GM19193 (cell line): ENCODE measurements at regions not wholly inside any gene's neighbourhood (a gene's known extent, or its start where the extent isn't known, plus 50 kb on each side); places are given as distances from the start of the nearest gene placed in this dataset.

ENCODE experiments used
- POLR2A ChIP-seq: IDR thresholded peaks from 4 replicates; pipeline ENCODE4 v1.6.1; 2011; ENCODE audit not compliant: insufficient read depth, insufficient read length; ENCODE audit errors: extremely low read depth

GRCh38 chr2:57509189-57509588 lies 537.4 kb upstream of the VRK2 start:
- TF ChIP-seq POLR2A, result no peak

DNA sequence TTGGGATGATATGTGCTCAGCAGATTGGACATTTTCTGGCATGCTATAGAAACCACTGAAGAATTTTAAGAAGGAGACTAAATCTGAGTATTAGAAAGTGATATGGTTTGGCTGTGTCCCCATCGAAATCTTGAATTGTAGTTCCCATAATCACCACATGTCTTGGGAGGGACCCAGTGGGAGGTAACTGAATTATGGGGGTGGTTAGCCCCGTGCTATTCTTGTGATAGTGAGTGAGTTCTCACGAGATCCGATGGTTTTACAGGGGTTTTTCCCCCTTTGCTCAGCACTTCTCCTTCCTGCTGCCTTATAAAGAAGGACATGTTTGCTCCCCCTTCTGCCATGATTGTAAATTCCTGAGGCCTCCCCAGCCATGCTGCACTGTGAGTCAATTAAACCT lies 535.9 kb upstream of the VRK2 start:
- no peak for TF ChIP-seq POLR2A

DNA sequence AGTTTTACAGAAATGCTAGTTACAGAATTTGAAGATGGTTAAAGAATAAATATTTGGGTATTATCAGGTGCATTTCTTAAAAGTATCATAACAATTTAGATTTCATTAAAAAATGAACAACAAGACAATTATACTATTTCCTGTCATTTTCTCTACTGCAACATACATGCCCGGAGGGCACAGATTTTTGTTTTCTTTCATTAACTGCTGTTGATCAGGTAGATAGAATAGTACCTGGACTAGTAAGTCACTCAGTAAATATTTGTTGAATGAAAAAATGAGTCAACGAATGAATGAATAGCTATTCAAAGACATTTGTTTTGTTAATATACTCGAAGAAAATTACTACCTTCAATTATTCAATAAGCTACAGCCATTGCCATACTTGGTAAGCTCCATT lies 531.2 kb upstream of the VRK2 start:
- TF ChIP-seq POLR2A, result no peak

DNA sequence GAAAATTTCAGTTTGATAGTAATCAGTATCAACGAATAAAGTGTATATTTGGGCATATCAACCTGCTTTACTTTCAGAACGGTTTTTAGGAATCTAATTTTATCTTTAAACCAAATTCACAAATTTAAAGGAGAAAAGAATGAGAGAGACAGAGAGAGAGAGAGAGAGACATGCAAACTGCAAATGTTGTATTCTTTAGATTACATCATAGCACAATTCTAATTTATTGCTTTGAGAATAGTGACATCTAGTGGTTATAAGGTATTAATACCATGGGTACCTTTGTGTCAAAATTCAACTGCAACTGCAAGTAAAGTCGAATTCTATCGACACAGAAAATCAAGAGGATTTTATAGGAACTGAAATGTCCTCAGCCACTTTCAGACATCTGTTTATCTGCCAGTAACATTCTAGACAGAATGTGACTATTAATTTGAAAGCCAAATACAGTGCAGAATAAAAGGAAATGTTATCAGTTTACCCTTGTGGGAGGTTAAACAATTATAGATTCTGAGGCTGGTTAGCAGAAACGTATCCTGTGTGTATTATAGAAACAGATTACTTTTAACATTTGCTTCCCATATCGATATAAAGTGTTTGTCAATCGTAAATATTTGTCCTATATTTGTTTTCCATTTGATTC lies 529.8 kb upstream of the VRK2 start:
- no peak for TF ChIP-seq POLR2A

- no peak for TF ChIP-seq POLR2A
These were observed 523.3 kb upstream of the VRK2 start for GRCh38 chr2:57523304-57523703.

DNA sequence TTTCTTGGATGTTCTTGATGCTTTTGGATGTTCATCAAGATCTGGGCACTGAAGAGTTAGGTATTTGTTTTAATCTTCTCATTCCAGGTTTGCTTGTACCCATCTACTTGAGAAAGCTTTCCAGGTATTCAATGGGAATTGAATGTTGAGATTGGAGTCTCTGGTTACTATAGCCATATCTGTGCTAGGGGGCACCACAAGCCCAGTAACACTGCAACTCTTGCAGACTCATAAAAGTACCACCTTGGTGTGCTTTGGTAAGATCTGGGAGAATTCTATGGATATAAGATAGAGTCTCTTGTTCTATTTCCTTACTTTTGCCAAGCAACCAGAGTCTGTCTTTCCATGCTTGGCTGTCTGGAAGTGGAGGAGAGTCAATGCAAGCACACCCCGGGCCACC lies 518.9 kb upstream of the VRK2 start:
- no peak for TF ChIP-seq POLR2A

DNA sequence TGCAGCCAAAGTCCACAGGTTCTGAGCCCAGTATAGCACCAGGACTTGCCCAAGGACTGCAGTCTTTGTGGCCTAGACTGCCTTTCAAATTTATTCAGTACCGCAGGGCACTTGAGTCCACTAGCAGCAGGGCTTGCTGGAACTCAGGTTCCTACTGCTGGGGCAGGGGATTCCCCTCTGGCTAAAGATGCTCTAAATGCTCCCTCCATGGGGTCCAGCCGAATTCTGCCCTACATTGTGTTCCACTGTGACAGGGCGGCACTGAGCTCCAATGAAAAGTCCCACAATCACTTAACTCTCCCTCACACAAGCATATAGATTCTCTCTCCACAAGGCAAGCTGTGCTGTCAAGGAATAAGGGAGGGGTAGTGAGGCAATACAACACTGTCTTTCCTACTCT lies 518.1 kb upstream of the VRK2 start:
- TF ChIP-seq POLR2A, result no peak

- TF ChIP-seq POLR2A, result no peak
These were observed 512.2 kb upstream of the VRK2 start for GRCh38 chr2:57534358-57534757.

GRCh38 chr2:57536535-57537231 lies 509.9 kb upstream of the VRK2 start:
- no peak for TF ChIP-seq POLR2A

DNA sequence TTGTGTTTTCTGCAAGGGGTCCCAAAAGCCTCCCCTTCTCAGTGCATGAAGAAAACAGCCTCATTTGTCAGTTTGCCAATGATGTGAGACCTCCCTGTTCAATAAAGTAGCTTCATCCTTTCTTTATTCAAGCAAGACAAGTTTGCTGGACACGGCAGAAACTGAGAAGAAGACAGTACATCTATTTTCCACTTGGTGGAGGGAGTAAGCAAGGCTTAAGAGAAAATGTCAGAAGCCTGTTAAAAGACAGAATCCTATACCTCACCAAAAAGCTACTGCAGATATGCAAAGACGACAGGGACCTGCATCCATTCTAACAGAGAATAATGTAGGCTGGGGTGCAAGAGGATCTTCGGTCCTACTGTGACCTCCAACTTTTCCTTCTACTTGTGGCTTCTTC lies 506.8 kb upstream of the VRK2 start:
- TF ChIP-seq POLR2A, result no peak

GRCh38 chr2:57542081-57542480 lies 504.5 kb upstream of the VRK2 start:
- TF ChIP-seq POLR2A, result no peak

DNA sequence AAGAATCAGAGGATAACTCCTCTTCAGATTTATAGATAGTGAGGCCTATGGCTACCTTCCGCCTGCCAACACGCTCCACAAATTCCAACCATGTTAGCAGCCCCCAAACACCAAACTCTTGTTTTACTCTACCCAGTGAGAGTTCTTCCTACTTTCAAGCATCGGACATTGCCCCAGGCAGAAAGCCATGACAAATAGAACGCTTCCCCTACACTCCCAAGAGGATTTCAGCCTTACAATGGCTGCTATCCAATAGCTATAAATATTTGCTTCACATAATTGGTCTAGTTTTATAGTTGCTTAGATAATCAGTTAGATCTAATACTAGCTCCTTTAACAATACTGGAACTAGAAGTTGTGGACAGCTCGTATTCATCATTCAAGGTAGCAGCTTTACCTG lies 503.4 kb upstream of the VRK2 start:
- TF ChIP-seq POLR2A, result no peak

- TF ChIP-seq POLR2A, result no peak
These were observed 502.0 kb upstream of the VRK2 start for GRCh38 chr2:57544624-57545023.

- no peak for TF ChIP-seq POLR2A
These were observed 500.1 kb upstream of the VRK2 start for GRCh38 chr2:57546478-57546877.

- TF ChIP-seq POLR2A, result no peak
These were observed 496.9 kb upstream of the VRK2 start for GRCh38 chr2:57549642-57550102.

- TF ChIP-seq POLR2A, result no peak
These were observed 495.7 kb upstream of the VRK2 start for GRCh38 chr2:57550912-57551311.

DNA sequence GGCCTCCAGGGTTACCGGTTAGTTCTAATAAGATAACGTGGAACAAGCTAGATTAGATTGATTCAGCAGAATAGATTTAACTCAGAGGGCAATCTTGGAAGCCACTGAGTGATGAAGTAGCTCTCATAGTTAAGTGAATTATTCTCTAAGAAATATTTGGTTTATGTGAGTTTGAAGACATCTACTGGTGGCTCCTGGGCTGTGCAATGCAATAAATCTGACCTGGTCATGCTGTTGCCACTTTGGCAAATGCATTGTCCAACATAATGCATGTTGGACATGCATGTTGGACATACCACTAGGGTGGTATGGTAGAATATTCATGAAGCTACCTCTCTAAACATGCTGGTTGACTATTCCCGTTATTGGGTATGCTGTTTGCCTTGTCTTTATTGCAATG lies 493.7 kb upstream of the VRK2 start:
- no peak for TF ChIP-seq POLR2A

- no peak for TF ChIP-seq POLR2A
These were observed 492.3 kb upstream of the VRK2 start for GRCh38 chr2:57554348-57554747.

DNA sequence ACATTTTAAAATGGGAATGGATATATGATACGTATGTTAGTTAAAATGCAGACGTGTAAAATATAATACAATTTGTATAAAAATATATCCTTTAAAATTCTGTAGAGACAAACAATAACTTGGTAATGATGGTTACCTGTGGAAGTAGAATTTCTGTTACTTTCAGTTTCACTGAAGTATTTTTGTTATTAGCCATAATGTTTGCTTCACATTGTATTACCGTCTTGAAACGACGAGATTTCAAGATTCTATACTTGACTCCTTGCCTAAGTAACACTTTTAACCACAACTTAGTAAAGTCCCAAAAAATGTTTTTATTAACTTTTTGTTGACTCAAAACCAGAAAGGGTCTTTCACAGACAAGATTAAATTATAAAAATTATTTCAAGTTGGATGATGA lies 488.3 kb upstream of the VRK2 start:
- TF ChIP-seq POLR2A, result no peak
